Fibroblast of skin of back (primary cell): ENCODE measurements at regions not wholly inside any gene's neighbourhood (a gene's known extent, or its start where the extent isn't known, plus 50 kb on each side); places are given as distances from the start of the nearest gene placed in this dataset.

Experiments used
- DNase-seq: peaks from one replicate; pipeline ENCODE4 v3.0.0-alpha.2; 2013

DNA sequence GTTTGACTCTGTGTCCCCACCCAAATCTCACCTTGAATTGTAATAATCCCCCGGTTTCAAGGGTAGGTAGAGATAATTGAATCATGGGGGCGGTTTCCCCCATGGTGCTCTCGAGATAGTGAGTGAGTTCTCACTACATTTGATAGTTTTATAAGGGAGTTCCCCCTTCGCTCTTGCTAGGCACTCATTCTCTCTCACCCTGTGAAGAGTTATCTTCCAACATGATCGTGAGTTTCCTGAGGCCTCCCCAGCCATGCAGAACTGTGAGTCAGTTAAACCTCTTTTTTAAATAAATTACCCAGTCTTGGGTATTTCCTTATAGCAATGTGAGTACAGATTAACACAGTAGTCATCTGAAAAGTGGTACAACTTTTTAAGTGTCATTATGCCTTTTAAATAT is 913.5 kb upstream of the LRRN3 start:
- no peak for DNase-seq

DNA sequence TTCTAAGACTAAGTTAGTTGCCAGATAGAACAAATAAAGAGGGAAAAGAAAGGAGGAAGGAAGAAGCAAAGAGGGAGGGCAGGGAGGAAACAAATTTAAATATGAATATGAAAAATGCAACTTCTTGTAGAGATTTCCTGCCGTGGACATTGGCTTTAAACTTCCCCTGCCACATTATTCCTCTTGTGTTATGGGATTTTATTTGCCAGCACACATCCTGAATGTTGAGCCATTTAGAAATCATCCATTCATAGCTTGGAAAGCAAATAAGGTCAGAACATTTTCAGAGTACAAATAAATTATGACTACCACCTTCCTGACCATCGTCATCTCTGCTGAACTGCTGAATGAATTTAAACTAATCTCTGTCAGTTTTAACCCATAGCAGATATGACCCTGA is 911.9 kb upstream of the LRRN3 start:
- no peak for DNase-seq

DNA sequence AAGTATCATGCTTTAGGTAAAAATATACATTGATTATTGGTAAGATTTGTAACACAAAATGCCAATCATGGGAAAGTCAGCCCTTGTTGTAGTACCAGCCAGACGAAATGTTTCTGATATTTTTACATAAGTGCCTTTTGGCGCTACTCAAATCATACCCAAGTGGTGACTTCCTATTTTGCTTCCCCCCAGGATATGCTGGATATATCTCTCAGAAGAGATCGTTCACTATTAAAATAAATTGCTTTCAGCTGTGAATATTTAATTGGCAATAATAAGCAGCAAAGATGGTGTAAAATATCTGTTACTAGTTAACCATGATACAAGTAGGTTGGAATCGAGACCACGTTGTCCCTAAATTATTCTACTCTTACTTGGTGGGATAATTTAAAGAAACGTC is 909.2 kb upstream of the LRRN3 start:
- no peak for DNase-seq

DNA sequence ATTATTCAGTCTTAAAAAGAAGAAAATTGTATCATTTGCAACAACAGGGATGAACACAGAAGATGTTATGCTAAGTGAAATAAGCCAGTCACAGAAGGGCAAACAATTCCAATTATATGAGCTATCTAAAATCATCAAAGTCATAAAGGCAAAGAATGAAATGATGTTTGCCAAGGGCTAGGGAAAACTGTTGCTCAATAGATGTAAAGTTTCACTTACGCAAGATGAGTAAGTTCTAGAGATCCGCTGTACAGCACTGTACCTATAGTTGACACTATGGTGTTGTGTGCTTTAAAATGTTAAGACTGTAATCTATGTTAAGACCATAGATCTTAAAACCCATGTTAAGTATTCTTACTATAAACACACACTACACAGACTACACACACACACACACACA is 904.6 kb upstream of the LRRN3 start:
- no peak for DNase-seq

DNA sequence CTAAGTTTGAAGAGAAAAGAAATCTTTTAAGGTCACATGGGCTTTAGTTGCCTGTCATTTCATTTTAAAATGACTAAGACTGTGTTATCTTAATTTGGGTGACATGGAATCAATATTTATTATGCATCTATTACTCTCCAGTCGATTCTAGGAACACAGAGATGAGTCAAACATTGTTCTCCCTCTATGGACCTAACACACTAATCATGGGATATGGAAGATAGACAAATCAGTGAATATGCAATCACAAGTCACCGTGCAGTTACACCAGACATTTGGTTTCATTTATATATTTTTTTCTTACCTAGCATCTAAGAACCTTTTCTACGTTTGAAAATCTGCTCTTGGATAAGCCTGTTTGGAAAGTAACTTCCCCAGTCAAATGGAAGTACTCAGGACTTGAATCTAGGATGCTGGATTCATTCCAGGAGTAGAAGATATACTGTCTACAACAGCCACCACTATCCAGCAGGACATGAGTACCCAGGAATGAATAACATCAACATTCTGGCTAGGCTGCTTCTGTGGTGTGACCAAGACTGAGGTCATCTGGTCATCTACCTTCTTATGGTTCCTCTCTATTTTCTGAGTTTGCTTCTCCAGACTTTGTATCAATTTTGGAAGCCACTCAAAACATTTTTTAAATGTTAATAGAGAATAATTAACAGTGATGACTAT is 902.9 kb upstream of the LRRN3 start:
- DNase-seq, result peak; percentile 21

DNA sequence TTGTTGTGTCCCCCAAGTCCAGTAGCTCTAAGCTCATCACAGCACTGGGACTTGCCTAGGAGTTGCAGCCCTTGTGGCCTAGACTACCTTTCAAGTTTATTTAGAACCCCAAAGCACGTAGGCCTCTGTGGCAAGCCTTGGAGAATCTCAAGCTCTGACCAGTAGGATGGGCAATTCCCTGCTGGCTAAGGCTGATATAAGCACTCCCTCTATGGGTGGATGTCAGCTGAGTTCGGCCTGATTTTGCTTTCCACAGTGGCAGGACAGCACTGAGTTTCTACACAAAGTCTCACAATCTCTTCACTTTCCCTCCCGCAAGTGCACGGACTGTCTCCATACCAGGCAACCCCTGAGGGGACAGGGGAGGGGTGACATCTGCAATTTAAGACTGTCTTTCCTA is 886.4 kb upstream of the LRRN3 start:
- no peak for DNase-seq

DNA sequence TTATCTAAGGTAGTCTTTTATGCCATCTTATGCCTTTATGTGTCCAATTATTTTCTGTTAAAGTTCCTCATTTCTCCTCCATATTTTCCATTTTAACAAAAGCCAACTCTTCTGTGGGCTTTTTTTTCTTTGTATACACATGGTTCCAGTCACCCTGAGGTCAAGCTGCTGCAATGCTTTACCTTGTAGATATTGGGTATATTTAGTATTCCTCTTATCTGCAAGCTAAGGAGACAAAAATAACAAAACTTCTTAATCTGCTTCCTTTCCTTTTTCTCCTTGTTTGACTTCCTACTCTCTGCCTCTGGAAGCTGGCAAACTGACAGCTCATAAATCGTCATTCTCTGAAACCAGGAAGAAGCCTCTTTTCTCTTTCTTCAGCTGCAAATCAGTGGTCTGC is 885.0 kb upstream of the LRRN3 start:
- DNase-seq, result no peak

DNA sequence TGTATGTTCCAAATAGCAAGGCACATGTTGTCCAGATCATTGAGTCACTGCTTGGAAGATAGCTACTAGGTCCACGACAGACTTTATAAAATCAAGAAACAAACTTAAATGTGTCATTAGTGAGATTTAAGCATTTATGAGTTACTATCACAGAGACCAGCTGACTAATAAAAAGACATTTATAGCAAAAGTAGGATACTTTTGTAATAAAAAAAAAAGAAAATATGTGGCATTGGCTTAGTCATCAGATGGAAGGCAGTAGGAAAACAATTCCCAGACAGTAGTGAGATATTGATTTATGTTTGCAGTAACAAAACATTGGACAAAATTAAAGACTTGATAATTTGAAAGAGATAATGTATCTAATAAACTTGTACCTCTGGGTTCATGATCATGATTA is 881.0 kb upstream of the LRRN3 start:
- peak; percentile 51 for DNase-seq

DNA sequence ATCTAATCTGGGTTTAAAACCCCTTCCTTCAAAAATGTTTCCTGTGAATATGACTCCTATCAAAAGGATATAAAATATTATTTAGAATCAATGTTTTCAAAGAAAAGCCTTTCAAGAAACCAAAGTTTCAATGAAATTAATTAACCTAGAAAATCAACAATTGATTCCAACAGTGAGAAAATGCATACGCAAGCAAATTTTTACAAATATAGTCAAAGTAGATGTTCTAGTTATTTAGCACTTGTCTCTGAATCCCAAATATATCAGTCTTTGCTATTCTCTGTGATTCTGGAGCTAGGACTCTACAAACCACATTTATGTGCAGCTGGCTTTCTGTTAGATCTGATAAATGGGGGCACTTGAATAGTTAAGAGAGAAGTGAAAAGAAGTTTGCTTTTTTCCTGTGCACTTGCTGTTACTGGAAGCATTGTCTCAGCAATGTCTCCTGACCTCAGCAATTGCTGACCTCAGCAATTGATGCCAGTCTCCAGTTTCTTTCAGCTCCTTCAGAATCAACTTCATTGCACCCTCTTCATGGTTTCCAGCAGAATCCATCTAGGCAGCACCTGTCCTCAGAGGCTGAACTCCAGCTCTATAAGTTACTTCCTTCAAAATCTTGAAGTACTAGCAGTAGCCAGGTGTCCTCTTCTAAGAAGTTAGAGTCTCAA is 879.9 kb upstream of the LRRN3 start:
- DNase-seq, result no peak

DNA sequence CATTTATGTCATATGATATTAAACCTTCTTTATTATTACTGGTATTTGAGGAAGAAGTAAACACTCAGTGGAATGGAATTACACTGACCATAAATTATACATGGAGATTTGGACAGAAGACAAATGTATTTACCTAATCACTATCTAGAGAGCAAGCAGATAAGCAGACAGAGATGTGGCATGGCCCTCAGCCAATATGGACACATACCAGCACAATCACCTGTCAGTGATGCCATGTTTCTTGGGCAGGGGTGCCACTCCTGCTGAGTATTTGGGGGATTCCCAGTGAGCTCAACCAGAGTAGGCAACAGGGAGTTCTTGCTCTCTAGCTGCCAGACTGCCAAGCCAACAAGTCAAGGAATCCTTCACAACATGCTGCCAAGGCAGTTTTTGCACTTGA is 866.3 kb upstream of the LRRN3 start:
- no peak for DNase-seq

DNA sequence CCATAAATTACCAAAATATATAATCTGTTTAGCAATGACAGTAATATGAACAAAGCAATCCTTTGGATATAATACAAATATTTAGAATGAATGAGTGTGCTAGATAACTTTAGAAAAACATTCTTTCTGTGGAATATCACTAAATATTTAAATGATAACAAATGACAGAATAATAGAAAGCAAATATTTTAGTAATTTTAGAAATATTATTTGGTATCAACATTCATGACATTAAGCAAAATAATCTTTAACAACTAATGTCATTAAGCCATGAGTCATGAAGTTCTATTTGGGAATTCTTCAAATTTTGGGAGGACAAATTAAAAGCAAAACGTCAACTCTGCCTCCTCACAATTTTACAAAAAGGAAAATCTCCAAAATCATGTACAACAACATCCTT is 844.8 kb upstream of the LRRN3 start:
- DNase-seq, result peak; percentile 25

DNA sequence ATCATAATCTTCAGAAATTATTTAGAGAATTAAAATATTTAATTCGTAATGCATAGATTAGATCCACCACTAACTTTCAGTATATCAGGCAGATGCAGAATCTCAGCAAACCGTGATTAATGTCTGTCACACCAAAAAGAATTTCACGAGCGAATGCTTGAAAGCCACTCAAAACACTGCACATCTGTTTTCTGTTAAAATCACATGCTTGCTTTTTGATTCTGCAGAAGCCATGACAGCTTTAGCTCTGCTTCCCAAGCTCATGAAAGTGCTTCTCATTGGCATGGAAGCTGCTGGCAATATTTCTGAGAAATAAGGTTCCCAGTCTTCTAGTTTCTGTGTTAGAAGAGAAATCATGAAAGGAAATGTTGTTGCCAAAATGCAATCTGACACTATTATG is 837.8 kb upstream of the LRRN3 start:
- DNase-seq, result peak; percentile 51

DNA sequence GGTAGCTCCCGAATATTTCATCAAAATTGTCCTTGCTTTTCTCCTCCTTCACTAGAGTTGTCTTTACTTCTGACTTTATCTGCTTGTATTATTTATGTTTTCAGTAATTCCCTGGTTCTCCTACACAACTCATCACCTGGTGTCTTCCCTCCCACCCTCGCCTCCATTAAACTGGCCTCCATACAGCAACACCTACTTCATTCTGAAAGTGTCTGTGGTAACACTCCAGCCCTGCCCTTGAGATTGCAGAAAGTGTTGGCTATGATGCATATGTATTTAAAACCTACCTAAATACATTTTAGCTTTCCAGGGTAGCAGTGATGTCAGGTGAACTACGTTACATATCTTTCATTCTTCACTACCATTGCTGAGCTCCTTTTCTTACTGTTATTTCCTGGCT is 833.3 kb upstream of the LRRN3 start:
- no peak for DNase-seq

DNA sequence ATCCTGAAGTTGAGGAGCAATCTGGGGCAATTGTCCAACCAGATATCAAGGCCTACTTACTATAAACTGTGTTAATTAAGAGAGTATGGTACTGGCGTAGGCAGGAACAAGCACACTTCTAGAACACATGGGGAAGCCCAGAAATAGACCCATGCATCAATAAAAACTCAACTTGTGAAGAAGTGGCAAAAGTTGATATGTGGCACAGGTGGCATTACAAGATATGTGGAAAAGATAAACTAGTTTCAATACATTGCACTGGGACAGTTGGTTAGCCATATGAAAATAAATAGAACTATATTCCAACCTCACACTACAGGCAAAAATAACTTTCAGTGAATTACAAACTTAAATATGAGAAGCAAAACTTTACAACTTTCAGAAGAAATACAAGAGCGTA is 828.7 kb upstream of the LRRN3 start:
- no peak for DNase-seq

DNA sequence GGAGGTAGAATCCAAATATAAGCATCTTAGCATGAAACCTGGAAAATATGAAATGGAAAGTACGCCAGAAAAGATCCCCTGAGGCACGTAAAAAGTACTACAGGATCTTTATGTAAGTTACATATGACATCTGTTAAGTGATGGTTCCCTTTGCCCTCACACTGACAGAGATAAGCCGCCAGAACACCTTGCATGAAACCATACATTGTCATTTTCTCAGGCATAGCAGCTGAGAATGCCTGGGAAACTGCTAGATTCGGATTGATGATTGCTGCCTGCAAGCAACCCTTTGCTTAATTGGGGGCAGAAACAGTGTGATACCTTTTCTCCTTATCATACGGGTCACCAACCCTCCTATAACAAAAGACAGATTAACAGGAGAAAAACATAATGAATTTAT is 826.6 kb upstream of the LRRN3 start:
- no peak for DNase-seq

DNA sequence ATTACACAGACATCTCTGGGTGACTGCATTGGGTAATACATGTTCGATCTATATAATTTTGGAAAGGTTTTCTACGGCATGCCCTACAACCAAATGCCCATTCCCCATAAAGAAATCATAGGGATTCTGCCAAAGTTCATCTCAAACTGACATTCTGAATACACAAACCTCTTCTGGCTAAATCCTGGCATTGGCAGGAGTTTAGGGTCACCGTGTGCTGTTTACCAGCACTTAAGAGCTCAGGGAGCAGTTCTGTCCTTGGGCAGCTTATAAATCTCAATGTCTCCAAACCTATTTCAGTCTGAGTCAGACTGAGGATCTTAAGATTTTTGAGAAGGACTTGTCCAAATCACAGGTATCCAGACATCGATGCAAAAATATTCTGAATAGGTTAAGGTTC is 809.6 kb upstream of the LRRN3 start:
- DNase-seq, result no peak

DNA sequence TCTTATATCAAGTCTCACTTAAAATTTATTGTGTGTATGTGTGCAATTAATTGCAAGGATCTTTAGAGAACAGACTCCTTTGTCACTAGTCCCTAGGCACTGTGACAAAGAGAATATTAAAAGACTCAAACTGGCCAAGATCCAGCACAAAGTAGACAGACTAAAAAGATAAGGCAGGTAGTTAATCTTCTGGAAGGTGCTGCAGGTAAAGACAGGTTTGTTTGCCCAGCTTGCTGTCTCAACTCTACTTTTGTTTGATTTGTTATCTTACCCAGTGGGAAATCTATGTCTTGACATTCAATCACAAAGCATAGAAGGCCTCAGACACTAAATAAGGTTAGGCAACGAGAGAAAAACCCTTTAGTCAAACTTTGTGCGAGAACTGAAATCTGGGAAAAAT is 807.9 kb upstream of the LRRN3 start:
- DNase-seq, result no peak

DNA sequence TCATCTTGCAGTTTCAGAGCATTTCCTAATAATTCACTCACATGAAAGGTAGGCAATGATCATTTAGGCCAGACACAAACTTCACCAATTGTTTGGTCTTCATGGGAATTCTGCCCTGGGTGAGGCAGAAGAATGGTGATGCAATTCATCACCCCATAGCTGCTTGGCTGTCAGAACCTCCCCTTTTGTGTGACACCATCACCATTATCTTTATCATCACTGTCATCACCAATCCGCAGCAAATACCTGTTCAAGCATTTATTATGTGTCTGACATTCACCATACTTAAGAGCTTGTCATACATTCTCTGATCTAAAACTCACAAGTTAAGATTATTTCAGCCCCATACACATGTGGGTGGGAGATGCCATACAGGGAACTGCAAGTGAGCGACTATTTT is 799.5 kb upstream of the LRRN3 start:
- DNase-seq, result no peak

DNA sequence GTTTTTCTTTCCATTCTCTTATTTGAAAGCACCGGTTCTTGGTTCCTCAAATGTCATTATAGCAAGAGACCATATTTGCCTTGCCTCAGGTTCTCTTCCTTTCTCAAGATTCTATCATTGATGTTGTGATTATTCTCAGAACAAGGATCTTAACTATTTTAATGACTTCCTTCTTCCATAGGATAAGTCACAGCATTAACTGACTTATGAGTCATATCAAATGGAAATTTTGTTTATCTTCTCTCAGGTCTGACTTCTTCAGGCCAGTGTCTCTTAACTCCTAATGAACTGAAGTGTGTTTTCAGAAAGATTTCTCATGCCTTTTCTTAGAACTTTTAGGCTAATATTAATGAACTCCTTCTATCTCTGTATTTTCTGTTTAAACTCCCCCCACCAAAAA is 794.6 kb upstream of the LRRN3 start:
- DNase-seq, result peak; percentile 24

DNA sequence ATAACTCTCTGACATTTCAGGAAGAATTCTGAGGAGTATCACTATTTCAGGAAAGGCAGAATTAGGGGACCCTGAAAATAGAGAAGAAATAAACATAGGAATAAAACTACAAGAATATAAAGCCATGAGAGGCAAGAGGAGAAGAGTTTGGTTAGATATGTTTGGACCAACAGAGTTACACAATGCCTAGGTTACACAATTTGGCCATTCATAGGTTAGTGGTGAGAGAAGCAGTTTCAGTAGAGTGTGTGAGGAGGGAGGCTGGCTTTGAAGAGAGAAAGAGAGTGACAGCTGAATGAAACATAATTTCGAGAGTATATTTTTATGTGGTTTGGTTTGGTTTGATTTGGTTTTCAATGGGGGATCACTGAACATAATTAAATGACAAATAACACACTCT is 783.2 kb upstream of the LRRN3 start:
- no peak for DNase-seq

DNA sequence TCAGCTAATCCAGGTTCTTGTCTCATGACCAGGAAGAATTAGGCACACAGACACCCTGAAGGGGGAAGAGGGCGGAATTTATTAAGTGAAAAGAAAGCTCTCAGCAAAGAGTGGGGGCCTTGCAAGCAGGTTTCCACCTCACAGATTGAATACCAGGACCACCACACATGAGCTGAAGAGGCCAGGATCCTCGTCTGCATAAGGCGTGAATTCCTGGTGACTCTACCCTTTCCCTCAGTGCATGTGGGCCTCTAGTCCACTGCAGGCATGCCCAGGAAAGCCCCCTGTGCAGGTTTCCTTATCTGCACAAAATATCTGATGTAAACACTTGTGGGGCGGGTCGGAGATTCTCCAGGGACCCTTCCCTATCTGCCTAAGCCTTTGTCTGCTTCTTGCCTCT is 782.1 kb upstream of the LRRN3 start:
- no peak for DNase-seq

DNA sequence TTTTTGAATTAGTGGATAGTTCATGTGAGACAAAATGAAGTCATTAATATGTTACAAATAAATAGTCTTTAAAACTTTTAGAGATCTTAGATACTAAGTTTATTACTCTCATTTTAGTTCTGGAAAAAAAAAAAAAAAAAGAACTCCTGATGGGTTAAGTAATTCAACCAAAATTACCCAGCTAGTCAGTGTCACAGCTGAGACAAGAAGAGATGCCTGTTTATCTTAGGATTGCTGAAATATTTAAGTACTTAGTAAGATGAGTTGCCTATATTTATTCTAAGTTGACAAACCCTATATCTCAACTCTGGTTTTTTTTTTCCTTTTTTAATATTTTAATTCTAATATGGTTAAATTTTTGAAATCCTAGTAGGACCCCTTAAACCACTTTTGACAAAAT is 781.0 kb upstream of the LRRN3 start:
- DNase-seq, result peak; percentile 90

DNA sequence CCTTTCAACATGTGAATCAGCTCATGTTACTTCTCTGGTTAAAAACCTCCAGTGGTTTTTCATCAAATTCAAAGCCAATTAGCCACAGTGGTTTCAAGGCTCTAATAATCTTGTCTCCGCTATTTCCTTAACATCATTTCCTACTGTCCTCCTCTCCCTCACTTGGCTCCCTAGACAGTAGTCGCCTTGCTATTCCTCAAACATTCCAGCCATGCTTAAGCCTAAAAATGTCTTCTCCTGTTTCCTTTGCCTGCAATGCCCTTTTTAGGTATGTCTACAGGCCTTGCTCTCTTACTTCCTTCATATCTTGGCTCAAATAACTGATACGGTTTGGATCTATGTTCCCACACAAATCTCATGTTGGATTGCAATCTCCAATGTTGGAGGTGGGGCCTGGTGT is 779.4 kb upstream of the LRRN3 start:
- DNase-seq, result peak; percentile 76

DNA sequence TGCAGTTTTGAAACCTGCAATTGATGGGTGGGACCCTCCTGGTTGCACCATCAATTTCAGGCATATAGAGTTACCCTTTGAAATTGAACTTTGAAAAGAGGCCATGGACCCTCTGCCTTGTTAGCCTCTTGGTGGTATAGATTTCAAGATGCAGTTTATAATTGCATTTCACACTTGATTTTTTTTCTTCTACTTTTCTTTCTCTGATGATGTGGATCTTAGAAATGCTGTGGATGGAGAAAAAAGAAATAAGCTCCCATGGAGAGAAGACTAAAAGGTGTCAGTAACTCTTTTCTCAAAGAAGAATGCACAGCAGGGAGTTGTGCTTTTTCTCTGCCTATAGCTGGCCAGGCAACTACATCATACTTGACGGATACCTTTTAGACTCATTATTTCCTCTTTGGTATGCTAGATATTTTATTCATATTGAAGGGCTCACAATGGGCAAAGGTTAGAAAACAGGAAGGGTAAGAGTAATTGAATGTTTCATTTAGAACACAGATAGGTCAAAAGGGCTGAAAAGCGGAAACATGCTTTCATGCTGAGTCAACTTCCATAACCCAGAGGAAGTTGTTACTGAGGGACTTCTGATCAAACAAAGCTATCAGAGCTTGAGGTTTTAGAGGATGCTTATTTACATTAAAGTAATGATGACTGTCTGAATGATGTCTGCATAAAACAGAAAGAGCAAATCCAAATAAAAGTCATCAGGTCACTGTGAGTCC is 773.2 kb upstream of the LRRN3 start:
- DNase-seq, result peak; percentile 62
